DOHH2 (cell line): ENCODE measurements at regions not wholly inside any gene's neighbourhood (a gene's known extent, or its start where the extent isn't known, plus 50 kb on each side); places are given as distances from the start of the nearest gene placed in this dataset.

ENCODE experiments used
- EZH2phosphoT487 ChIP-seq: fragments of 200-600 bp; sonication (generic); IDR thresholded peaks from 2 replicates; pipeline ENCODE4 v1.6.1; 2017; ENCODE audit warnings: borderline replicate concordance, mild to moderate bottlenecking, antibody characterized with exemption, low read length, moderate library complexity, mixed read lengths
- TF ChIP-seq, protein P1 (sequence below): fragments of 200-600 bp; sonication (generic); IDR thresholded peaks from one replicate; pipeline ENCODE4 v1.5.1; 2014; ENCODE audit warnings: antibody characterized with exemption, mild to moderate bottlenecking, low read depth, low read length; ENCODE audit not compliant: poor library complexity, severe bottlenecking

DNA sequence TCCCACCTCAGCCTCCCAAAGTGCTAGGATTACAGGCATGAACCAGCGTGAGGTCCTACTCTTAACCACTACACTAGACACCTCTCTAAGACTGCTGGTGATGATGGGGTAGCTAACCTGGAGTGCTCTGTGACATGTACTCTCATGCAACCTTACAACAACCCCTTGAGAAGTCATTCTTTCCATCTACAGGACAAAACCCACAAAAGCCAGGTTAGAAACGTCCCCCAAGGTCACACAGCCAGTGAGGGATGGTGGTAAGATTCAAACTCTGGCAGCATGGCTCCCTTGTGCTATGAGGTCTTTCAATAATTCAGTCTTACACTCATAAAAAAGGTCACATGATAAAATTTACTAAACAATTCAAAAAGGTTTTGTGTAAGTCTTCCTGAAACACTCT, 94.8 kb upstream of the SERTAD2 start:
- TF ChIP-seq, protein P1, sequence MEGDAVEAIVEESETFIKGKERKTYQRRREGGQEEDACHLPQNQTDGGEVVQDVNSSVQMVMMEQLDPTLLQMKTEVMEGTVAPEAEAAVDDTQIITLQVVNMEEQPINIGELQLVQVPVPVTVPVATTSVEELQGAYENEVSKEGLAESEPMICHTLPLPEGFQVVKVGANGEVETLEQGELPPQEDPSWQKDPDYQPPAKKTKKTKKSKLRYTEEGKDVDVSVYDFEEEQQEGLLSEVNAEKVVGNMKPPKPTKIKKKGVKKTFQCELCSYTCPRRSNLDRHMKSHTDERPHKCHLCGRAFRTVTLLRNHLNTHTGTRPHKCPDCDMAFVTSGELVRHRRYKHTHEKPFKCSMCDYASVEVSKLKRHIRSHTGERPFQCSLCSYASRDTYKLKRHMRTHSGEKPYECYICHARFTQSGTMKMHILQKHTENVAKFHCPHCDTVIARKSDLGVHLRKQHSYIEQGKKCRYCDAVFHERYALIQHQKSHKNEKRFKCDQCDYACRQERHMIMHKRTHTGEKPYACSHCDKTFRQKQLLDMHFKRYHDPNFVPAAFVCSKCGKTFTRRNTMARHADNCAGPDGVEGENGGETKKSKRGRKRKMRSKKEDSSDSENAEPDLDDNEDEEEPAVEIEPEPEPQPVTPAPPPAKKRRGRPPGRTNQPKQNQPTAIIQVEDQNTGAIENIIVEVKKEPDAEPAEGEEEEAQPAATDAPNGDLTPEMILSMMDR = no peak
- TF ChIP-seq EZH2phosphoT487 = no peak
